Breast epithelium (tissue), 4 donors: ENCODE measurements at regions not wholly inside any gene's neighbourhood (a gene's known extent, or its start where the extent isn't known, plus 50 kb on each side); places are given as distances from the start of the nearest gene placed in this dataset.

Experiments
- DNase-seq, 2 donors: peaks; one replicate each; pipeline ENCODE4 v3.0.0-alpha.2; 2019; ENCODE audit warnings: low spot score in 2 of 2
- H3K27ac ChIP-seq, 2 donors: fragments of 200-600 bp; sonication (generic) in 1 of 2; one replicate each; pipeline ENCODE4 v1.5.1; 2016 to 2019; ENCODE audit warnings: mild to moderate bottlenecking in 1 of 2
- H3K27me3 ChIP-seq, 2 donors: fragments of 200-600 bp; sonication (generic) in 1 of 2; one replicate each; pipeline versions ENCODE4 v1.5.1 to v1.6.0; 2017 to 2019; ENCODE audit warnings: control low read depth in 1 of 2, mild to moderate bottlenecking in 1 of 2
- H3K36me3 ChIP-seq: fragments of 200-600 bp; one replicate; pipeline ENCODE4 v1.5.1; 2019
- H3K4me1 ChIP-seq, 2 donors: fragments of 200-600 bp; sonication (generic); one replicate each; pipeline ENCODE4 v1.5.1; 2016 to 2019; ENCODE audit warnings: control low read depth in 1 of 2
- H3K4me3 ChIP-seq, 3 donors: fragments of 200-600 bp; sonication (generic); 1 replicate in 2 of 3; 2 replicates in 1 of 3; pipeline ENCODE4 v1.5.1; 2016 to 2019; ENCODE audit warnings: mild to moderate bottlenecking in 3 of 3, moderate library complexity in 2 of 3
- H3K9me3 ChIP-seq, 2 donors: fragments of 200-600 bp; sonication (generic) in 1 of 2; one replicate each; pipeline ENCODE4 v1.5.1; 2016 to 2019; ENCODE audit warnings: control low read depth in 1 of 2
- CTCF ChIP-seq, 3 donors: fragments of 450-650 bp; IDR thresholded peaks; one replicate each; pipeline ENCODE4 v1.5.1; 2016 to 2017; ENCODE audit warnings: antibody characterized with exemption in 3 of 3, mild to moderate bottlenecking in 3 of 3, moderate library complexity in 3 of 3
- POLR2A ChIP-seq: fragments of 450-650 bp; IDR thresholded peaks from one replicate; pipeline ENCODE4 v1.6.1; 2016; ENCODE audit warnings: antibody characterized with exemption, mild to moderate bottlenecking, moderate library complexity
- POLR2AphosphoS5 ChIP-seq, 3 donors: sonication (generic); formaldehyde crosslinking; IDR thresholded peaks; one replicate each; pipeline ENCODE4 v1.6.1; 2017; ENCODE audit warnings: antibody characterized with exemption in 3 of 3
- intact Hi-C: fragments of 100-400 bp; cut with DNase I; formaldehyde crosslinking; loops from one replicate; pipeline ENCODE4 v1.15.1; 2023; ENCODE audit warnings: low total_unique reads

- Histone ChIP-seq H3K36me3 (no peaks in the 10 kb centered on the region), H3K27ac (no peak overlapping the region), H3K27me3 (no peaks in the 10 kb centered on the region), H3K9me3 (no peaks in the 10 kb centered on the region), H3K4me1 (peaks cover 0 to 2% of the 10 kb centered on the region in 2 donors), H3K4me3 (no peak overlapping the region)
- no peak for TF ChIP-seq POLR2A
- no peak for TF ChIP-seq POLR2AphosphoS5 (IDR thresholded peaks at IDR 0.05)
- no peak for TF ChIP-seq CTCF (IDR thresholded peaks at IDR 0.05)
- no peak for DNase-seq
- intact Hi-C loops, result no loop called here
These were observed 231.6 kb downstream of the ESM1 start for GRCh38 chr5:54753753-54754152.

DNA sequence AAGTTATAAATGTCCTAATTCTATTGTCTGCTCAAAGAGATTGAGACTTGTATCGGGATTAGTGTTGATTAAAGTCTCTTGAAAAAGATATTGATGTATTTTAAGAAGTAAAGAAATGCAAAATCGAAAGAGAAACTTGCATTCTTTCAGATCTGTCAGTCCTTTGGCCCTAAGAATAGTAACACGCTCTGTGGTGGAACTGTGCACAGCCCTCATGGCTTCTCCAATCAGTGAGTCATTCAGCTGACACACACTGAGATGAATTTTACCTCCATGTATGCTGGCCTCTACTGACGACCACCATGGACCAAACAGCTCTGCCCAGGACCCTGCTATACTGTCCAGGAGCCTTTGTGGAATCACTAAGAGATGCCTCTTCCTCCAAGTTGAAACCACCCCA lies 232.4 kb downstream of the ESM1 start:
- H3K9me3 ChIP-seq, result no peaks in the 10 kb centered on the region
- H3K4me1 ChIP-seq, result peaks cover 0 to 2% of the 10 kb centered on the region in 2 donors
- H3K4me3 ChIP-seq, result no peak overlapping the region
- no peaks in the 10 kb centered on the region for H3K36me3 ChIP-seq
- H3K27ac ChIP-seq, result no peak overlapping the region
- intact Hi-C loops, result no loop called here
- no peaks in the 10 kb centered on the region for H3K27me3 ChIP-seq
- no peak for DNase-seq
- no peak for TF ChIP-seq CTCF (IDR thresholded peaks at IDR 0.05)
- no peak for TF ChIP-seq POLR2AphosphoS5 (IDR thresholded peaks at IDR 0.05)
- TF ChIP-seq POLR2A, result no peak

DNA sequence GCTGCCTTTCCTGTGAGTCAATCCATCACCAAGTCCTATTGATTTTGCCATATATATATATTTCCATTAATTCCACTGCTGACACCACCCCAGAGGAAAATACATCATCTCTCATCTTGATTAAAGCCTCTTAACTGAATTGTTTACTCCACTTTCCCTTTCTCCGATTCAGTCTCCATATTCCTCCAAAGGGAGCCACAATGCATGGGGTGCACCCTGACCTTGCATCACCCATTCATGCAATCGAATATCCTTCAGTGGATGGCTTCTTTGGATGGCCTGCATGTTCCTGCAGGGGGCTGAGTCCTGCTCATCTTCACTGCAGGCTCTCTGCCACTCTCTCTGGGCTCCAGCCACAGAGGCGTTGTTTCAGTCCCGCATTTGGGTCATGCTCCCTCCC lies 231.0 kb downstream of the SNX18 start:
- no peak for DNase-seq
- H3K4me1 ChIP-seq, result no peaks in the 10 kb centered on the region
- intact Hi-C loops, result no loop called here
- H3K4me3 ChIP-seq, result no peak overlapping the region
- TF ChIP-seq CTCF (IDR thresholded peaks at IDR 0.05) (no peak), POLR2AphosphoS5 (IDR thresholded peaks at IDR 0.05) (no peak), POLR2A (no peak)
- no peaks in the 10 kb centered on the region for H3K9me3 ChIP-seq
- no peak overlapping the region for H3K27ac ChIP-seq
- no peaks in the 10 kb centered on the region for H3K27me3 ChIP-seq
- no peaks in the 10 kb centered on the region for H3K36me3 ChIP-seq

DNA sequence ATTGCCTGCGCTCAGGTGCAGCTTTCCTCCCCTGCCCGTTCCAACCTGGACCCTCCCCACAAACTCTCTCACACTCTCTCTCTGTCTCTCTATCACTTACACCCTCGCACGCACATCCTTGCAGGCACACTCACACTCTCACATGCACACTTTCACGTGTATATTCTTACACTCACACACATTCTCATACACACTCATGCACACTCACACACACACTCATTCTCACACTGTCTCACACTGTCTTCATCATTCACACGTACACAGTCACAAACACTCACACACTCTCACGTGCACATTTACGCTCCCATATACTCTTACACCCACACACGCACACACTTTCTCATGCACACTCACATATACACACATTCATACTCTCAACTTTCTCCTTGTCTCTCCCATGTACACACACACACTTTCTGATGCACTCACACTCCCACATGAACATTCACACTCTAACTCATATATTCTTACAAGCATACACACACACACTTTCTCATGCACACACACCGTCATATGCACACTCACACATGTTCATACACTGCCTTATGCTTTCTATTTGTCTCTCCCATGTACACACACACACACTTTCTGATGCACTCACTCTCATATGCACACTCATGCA lies 229.3 kb downstream of the SNX18 start:
- Histone ChIP-seq H3K4me3 (no peak overlapping the region), H3K27me3 (no peaks in the 10 kb centered on the region), H3K4me1 (no peaks in the 10 kb centered on the region), H3K27ac (no peak overlapping the region), H3K9me3 (no peaks in the 10 kb centered on the region), H3K36me3 (no peaks in the 10 kb centered on the region)
- TF ChIP-seq POLR2AphosphoS5 (IDR thresholded peaks at IDR 0.05), result no peak
- TF ChIP-seq POLR2A, result no peak
- no peak for TF ChIP-seq CTCF (IDR thresholded peaks at IDR 0.05)
- no peak for DNase-seq
- intact Hi-C loops, result no loop called here

GRCh38 chr5:54746346-54746745 lies 228.8 kb downstream of the SNX18 start:
- Histone ChIP-seq H3K36me3 (no peaks in the 10 kb centered on the region), H3K4me3 (no peak overlapping the region), H3K9me3 (no peaks in the 10 kb centered on the region), H3K27ac (no peak overlapping the region), H3K27me3 (no peaks in the 10 kb centered on the region), H3K4me1 (no peaks in the 10 kb centered on the region)
- TF ChIP-seq POLR2A (no peak), CTCF (IDR thresholded peaks at IDR 0.05) (no peak), POLR2AphosphoS5 (IDR thresholded peaks at IDR 0.05) (no peak)
- intact Hi-C loops, result no loop called here
- no peak for DNase-seq
